ENCODE measurements at regions not wholly inside any gene's neighbourhood (a gene's known extent, or its start where the extent isn't known, plus 50 kb on each side); places are given as distances from the start of the nearest gene placed in this dataset.

DNA sequence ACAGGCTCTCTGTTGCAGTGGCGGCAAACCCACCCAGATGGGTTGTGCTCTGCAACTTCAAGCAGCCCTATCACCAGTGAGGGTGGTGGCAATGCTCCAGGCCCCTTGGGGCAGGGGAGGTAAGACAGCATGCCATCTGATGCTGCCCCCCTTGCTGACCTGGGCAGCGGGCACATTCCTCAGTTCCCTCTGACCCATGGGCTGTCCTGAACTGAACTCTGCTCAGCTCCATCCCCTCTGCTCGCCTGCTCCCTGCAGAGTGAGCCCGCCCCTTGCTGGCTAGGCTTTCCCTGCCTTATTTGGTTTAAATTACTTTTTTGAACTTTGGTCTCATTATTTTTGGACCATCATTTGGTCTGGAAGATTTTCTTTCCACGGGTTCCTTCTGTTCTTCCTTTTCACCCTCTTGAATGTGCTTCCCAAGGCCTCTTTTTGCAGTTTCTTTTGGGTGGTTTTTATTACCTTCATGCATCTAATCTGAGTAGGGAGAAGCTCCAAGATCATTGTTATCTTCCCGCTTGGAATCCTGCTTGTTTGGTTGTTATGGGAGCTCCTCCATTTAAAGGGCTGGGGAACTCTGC lies 565.4 kb downstream of the TNS1 start:
- no peak for DNase-seq

DNA sequence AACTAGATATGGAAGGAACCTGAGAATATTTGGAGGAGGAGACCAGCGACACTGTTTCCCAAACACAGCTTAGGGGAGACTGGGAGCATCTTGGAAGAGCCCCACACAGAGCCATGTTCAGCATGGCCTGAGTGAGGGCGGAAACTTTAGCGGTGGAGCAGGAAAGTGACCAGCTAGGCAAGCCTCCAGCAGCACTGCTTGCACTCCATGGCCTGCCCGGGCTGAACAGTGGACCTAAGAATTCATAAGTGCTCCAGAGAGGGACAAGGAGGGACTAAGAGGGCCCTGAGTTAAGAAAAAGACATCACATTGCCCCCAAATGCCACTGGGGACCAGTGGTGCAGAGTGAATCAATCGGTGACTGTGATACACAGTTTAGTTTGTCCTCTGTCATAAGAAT lies 566.4 kb downstream of the TNS1 start:
- no peak for DNase-seq

DNA sequence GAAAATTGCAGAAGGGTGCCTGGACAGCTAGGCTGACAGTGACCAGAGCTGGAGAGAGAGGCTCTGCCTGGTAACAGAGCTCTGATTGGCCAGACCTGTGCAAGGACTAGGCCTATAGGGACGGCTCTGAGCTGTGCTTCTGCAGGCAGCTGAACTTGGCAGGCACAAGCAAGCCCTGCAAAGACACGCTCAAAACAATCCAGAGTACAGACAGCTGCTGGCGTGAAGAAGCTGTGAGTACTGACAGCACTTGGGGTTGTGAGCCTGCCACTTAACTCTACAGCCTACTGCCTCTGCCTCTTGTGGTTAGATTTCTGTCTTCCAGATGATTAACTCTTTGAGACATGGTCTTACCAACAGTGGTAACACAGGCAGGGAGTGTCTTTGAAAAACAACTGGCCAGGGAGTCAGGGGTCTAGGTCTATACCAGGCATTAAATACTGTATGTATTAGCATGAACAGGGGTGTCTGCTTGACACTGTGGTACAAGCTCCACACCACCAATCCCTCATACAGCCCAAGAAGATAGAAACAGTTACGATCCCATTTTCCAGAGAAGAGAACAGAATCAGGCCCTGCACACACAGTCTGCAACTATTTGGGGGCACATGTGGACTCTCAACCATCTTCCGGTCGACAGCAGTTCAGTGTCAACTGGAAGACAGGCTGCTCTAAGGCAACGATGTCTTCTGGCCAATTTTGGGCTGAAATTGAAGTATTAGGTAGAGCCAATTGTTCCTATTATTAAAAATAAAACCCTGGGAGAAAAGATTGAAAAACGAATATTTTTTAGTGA lies 568.4 kb downstream of the TNS1 start:
- DNase-seq: peak in 1 of 5 donors; percentile 6

DNA sequence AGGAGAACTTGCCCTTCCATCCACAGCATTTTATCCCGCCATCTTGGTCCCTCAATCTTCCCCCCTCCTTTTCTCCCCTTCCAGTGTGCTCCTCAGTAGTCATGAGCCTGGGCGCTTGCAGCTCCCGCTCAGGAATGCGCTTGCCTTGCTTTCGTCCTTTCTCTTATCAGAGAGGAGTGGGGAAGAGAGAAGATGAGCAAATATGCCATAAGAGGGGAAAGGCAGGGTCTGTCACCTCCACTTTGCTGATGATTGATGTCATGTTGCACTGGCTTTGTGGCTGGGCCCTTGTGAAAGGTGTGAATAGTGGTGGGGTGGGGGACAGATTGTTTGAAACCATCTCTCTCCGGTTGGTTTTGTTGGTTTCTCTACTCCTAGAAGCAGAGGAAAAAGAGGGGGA lies 569.3 kb downstream of the TNS1 start:
- DNase-seq: no peak

DNA sequence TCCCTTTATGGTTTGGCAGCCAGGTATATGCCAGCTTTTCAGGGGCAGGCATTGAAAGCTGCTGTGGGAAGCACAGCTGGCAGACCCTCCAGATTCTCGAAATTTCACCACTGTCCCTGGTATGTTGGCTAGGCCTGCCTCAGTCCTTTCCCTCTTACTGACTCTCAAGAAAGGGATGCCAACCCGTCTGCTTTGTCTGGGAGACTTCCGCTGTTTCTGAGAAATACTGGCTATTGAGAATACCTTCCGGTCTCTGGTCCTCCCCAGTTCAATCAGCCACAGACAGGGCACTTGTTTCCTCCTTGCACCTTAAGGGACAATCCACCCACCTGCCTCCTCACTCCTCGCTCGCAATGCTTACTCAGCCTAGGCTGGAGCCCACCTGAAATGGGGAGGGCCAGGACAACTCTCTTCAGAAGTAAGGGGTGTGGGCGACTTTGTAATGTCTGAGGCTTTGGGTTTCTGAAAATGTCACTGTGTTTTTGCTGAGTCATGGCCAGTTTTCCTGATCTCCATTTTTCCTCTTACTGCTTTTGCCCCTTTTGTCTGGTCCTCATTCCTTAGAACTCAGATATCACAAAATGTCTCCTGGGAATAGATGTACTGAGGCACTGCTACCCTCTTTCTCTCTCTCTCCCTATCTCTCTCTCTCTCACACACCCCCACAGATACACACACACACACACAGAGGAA lies 571.1 kb downstream of the TNS1 start:
- DNase-seq: no peak

DNA sequence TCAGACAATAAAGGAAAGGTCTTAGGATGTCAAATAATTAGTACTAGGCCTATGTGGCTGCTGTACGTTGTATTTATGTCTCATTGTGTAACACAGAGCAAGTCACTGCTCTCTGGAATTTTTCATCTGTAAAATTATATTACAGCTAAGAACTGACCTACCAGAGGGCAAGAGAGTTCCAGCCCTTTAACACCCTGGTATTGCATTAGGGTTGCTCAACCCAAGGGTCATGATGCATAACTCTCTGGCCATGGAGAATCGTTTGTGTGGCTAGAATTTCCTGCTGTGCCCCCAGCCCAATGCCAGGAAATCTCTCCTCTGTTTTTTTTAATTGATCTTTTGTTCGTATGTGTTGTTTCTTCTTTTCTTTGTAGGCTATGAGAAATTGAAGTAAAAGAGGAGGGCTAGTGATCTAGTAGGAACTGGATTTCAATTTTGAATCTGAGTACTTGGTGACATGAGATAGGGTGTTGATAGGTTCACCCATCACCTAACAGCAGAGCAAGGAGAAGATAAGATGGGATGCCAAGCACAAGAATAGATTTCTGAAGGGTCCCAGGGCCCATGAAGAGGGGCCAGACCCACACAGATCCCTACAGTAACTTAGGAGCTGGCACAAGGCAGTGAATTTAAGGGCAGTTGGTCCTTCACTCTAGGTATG lies 571.2 kb upstream of the TNP1 start:
- DNase-seq: no peak

DNA sequence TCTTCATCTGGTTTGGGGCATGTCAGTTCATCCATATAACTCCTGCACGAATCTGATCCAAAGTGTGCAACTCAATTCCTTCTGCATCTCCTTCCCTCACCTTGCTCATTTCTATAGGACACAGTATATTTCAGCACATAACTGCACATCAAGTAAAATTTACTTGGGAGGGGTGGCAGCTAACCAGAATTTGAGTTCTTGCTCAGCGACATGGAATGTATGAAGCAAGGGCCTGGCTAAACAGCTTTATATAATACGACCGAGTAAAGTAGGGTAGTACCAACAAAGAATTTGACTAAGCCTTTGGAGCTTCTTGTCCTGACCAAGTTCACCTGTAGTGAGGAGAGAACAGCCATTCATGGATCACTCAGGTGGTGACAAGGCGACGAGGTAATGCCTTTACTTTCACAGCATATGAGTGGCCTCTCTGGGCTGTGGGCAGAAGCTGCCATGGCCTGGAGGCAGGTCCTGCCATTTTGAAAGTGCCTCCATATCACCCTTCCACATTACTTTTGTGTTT lies 570.2 kb upstream of the TNP1 start:
- no peak for DNase-seq

DNA sequence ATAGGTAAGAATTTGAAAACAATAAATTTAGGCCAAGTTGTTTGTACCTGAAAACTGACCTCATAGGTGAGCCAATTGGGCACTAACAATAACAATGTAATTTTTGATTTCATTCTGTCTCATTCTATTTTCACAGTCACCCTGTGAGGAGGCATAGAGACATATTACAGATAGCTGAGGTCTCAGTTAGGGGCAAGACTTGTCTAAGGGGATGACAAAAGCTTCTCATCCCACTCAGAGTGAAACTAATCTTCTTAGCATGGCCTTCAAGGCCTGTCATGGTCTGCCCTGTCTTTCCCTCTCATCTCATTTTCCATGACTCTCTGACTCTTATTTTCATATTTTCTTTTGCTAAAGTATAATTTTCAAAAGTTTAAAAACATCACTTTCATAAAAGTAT lies 562.0 kb upstream of the TNP1 start:
- no peak for DNase-seq

DNA sequence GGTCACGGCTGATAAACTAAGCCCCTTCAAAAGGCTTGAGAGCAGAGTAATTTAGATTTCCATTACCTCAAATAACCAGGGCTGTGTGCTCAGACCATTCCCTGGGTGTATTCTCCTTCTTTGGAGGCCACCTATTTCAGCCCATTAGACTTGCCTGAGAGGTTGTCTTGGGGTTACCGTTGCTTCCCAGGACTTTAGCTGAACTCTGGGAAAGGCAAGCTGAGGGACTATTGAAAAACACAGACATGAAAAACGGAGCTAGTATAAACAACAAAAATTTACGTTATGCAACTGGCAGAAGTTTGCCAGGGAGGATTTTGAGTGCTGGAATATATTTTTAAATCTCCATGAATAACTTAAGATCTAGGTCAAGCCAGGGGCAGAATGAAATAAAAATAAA lies 561.0 kb upstream of the TNP1 start:
- no peak for DNase-seq

DNA sequence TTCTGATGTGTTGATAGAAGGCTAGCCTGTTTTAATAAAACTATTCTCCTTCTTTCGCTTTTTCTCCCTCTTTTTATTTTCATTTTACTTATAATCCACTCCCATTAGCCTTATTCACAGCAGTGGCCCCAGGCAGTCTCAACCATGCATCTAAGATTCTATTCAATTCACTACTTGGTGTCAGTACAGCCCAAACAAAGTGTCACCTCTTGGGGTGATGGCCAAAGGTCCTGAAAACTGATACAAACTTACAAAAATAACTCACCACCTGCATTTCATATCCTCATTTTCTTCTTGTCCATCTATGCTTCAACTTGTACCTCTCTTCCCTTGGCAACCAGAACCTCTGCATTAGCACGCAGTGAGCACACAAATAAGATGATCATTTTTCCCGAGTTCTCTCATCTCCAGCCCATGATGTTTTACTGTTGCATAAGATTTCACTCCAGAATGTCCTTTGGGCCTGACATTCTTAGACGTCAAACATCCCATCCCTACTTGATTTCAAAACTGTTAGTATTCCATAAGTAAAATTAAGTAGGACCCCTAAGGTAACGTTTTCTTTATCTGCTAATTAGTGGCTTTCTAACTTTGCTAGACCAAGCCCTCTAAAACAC lies 559.3 kb upstream of the TNP1 start:
- no peak for DNase-seq

DNA sequence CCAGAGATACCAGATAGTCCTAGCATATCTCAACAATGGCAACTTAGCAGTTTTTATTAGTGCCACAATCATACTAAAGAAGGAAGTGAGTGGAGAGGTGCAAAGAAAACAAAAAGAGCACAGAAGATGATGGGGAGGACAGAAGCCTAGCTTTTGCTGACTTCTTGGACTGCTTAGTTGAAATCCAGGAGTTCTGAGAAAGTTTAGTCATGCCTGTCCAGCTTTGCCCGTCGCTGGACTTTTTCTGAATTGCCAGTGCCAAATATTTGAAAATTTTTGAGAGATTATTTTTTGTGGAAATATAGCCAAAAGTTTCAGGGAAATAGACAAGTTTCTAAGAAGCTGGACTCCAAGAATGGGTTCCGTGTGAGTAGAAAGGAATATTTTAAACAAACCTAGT lies 558.7 kb upstream of the TNP1 start:
- no peak for DNase-seq

DNA sequence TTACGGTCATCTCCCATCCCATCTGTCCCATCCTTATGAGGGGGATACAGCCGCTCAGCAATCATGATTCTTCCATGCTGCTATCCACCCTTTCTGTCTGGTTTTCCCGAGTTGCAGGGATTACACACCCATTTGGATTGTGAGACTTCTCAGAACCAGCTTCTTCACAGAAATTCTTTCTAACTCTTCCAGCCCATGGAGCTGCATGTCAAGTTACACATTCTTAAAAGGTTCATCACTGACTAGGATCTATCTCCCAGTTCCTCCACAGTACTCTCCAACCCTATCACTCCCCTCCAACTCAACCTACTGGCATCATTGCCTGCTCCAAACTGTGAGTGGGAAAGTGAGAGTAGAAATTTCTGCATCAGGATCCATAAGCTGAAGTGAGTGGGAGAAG lies 558.2 kb upstream of the TNP1 start:
- DNase-seq: no peak

DNA sequence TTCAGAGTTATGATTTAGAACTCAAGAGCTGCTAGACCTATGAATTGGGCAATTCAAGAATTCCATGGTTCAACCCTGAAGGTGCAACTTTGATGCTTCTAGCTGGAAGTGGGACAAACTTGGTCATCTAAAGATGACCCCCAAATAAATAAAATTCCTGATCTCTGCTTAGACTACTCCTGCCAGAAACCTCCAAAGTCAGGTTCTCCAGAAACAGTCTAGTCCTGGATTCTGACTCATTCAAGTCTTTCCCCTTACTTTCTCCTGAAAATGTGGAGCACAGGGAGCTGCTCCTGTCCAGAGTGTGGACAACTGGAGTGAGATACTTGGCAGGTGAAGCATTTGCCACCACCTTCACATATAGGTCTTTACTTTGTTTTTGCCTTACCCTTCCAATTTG lies 557.7 kb upstream of the TNP1 start:
- DNase-seq: no peak

DNA sequence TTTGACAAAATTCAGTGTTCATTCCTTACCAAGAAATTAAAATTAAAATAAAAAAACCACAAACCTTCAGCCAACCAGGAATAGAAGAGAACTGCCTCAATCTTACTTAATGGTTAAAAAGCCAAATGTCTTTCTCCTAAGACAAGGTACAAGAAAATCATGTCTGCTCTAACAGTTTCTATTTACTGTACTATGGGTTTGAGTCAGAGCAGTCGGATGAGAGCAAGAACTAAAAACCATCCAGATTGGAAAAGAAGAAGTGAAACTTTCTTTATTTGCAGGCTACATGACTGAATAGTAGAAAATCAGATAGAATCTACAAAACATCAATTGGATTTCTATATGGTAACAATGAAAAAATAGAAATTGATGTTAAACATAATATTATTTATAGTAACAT lies 555.5 kb upstream of the TNP1 start:
- no peak for DNase-seq

DNA sequence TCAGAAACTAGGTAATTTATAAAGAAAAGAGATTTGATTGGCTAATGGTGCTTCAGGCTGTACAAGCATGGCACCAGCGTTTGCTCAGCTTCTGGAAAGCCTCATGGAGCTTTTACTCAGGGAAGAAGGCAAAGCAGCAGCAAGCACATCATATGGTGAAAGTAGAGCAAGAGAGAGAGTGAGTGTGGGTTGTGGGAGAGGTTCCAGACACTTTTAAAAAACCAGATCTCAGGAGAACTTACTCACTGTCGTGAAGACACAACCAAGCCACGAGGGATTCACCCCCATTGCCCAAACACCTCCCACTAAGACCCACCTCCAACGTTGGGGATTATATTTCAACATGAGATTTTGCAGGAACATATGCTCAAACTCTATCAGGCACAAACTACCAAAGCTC lies 554.6 kb upstream of the TNP1 start:
- no peak for DNase-seq

DNA sequence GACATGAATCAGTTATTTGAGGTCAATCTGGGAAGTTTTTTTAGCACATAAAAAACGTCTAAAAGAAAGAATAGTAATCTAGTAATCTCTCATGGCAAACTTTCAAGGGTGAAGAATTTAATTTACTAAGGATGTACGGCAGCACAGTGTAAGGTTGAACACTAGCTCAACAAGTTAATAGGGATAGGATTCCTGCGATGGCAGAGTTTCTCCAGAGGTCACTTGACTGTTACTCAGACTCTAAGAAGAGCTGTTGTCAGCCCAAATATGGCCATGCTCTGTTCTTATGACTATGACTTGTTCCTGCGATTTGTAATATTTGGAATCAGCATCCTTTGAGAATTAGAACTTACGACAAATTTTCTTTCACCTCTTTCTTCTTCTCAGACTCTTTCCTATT lies 553.3 kb upstream of the TNP1 start:
- no peak for DNase-seq

DNA sequence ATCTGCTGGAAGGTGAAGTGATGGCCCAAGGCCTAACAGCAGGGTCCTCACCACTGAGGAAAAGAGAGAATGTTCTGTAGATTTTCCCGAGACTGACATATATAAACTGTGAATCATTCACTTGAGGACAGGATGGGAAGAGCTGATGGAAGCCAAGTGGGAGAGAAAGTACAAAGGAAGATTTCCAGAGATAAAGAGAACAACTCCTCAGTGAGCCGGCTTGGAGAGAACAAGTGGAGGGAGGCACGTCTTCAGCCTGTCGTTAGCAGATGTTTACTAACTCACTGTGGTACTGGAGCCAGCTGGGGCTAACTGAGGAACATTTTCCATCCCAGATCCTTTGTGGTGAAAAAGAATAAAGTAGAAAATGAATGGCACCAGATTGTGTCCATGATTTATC lies 552.9 kb upstream of the TNP1 start:
- DNase-seq: no peak

DNA sequence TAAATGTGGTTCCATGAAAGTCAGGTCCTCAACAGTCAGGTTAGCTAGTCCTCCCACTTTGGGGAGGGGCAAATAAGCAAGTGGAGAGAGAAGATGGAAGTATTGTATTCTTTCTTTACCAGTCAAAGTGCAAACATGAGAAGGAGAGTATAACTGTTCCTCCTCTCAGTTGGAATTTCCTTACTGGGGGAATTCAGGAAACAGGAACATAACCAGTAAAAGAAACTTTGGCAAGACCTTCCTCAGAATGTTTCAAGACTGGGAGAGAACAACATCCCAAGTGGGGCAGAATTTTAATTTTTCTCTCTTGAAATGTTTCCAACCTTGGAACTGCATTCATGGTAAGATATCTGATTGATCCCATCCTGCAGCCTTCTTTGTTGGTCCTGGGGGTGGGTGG lies 552.4 kb upstream of the TNP1 start:
- DNase-seq: no peak

DNA sequence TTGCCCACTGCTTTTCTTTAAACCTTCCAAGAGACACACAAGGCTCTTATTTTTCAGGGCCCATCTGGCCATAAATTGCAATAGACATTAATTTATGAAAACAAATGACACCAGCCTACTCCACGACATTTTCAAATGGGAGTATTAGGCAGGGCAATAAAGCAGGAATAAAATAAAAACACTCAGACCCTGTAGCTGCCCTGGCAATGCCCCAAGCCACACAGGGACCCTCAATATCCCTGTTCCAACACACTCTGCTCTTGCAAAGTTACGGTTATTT lies 550.8 kb upstream of the TNP1 start:
- DNase-seq: no peak

DNA sequence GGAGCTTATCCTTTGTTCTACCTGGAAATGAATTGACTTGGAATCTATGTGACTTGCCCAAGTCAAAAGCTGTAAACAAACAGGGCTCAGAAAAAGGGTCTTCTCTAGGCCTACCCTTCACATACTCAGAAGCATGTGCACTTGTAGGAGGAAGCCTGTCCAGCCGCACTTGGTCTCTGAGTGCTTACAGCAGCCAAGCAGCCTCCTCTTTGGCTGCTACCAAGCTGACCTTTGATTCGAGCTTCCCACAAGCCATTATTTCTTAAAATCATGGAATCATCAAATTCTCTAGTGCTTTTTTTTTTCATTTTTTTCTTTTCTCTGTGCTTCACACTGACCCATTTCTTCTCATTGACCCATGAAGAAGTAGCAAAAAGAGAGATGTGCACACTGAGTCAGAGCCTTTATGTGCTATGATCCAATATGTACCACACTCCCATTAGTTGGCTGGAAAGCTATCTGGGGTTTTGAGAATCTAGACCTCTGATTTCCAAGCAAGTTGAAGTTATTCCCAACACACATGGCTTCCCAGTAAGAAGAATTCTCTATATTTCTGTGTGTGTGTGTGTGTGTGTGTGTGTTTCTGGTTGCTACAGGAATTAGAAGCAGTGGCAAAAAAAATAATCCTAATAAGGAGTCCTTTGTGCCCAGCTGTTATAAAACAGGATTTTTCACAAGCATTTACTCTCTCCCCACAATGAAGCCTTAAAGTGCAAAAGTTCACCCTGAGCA lies 550.3 kb upstream of the TNP1 start:
- DNase-seq: no peak

DNA sequence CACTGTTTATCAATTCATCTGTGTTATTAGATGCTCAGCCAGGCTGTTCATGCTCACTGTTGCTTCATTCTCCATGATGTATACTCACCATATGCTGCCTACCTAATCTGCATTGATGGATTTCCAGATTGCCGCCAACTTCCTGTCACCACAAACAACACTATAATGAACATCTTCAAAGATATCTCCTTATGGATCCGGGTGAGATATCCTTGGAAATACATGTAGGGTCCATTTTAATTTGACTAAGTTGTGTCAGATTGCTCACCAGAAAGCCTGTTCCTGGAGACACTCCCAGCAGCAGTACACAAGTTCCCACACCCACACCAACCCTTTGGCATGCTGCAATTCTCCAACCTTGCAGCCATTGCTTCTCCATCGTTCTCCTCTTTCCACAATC lies 547.5 kb upstream of the TNP1 start:
- DNase-seq: no peak

DNA sequence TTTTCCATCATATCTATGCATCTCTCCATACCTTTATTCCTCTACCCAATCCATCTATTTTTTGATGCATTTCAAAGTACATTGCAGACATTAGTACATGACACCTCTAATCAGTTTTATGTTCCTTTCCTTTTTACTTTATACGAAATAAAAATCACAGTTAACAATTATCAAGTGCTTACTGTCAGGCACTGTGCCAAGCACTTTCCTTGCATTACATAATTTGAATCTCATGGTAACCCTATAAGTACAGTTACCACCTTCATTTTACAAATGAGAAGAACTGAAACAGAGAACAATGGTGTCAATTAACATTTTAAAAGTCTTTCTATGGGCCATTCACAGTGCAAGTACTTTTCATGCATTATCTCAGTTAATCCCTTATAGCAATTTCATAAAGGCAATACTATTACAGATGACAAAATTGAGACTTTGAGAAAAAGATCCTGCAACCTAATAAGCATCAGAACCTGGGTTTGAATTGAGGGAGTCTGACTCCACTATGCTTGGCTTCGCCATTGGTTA lies 544.4 kb upstream of the TNP1 start:
- DNase-seq: no peak
